ENCODE measurements at regions not wholly inside any gene's neighbourhood (a gene's known extent, or its start where the extent isn't known, plus 50 kb on each side); places are given as distances from the start of the nearest gene placed in this dataset.

DNA sequence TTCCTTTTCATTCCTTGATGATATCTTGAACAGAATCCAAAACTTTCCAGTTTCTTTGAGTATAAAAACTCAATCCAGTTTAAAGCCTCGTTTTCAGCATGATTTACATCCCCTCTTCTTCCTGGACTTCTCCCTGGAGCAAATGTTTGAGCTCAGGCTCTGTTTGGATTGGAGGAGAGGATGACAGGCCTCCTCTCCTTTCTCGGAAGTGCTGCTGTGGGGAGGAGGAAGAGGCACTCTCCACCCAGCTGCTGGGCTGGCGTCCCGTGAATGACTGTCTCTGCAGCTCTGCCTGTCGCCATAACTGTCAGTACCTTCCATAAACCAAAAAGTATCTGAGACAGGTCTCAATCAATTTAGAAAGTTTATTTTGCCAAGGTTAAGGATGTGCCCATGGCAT lies 238.2 kb upstream of the AGAP1 start:
- Histone ChIP-seq H3K27ac (ENCODE audit: insufficient read depth, low read length) (no peak overlapping the region), H3K79me2 (ENCODE audit: control insufficient read depth, insufficient read depth, low read length) (no peaks in the 10 kb centered on the region), H2AFZ (ENCODE audit: low read length) (peak overlapping the region; percentile 36), H3K36me3 (ENCODE audit: control insufficient read depth, insufficient read depth, low read length) (no peaks in the 10 kb centered on the region), H3K4me1 (ENCODE audit: control insufficient read depth, extremely low read depth, insufficient read depth, low read length) (no peaks in the 10 kb centered on the region), H4K20me1 (ENCODE audit: control insufficient read depth, extremely low read depth, insufficient read depth, low read length) (no peaks in the 10 kb centered on the region), H3K9me3 (ENCODE audit: control insufficient read depth, insufficient read depth, low read depth, low read length) (no peaks in the 10 kb centered on the region), H3K9ac (ENCODE audit: insufficient read depth, low read length) (no peak overlapping the region), H3K4me3 (replicated peaks in 1 of 4; ENCODE audit: control extremely low read depth in 1 of 4, insufficient read depth in 1 of 4, low read depth in 3 of 4, low read length in 4 of 4) (no peak overlapping the region), H3K4me2 (ENCODE audit: extremely low read depth, insufficient read depth, low read length) (no peak overlapping the region), H3K27me3 (ENCODE audit: control insufficient read depth, insufficient read depth, low read length) (no peaks in the 10 kb centered on the region)
- no peak for TF ChIP-seq EZH2 (IDR thresholded peaks at IDR 0.05; ENCODE audit: low read length, missing control alignments)
- TF ChIP-seq, protein P1, sequence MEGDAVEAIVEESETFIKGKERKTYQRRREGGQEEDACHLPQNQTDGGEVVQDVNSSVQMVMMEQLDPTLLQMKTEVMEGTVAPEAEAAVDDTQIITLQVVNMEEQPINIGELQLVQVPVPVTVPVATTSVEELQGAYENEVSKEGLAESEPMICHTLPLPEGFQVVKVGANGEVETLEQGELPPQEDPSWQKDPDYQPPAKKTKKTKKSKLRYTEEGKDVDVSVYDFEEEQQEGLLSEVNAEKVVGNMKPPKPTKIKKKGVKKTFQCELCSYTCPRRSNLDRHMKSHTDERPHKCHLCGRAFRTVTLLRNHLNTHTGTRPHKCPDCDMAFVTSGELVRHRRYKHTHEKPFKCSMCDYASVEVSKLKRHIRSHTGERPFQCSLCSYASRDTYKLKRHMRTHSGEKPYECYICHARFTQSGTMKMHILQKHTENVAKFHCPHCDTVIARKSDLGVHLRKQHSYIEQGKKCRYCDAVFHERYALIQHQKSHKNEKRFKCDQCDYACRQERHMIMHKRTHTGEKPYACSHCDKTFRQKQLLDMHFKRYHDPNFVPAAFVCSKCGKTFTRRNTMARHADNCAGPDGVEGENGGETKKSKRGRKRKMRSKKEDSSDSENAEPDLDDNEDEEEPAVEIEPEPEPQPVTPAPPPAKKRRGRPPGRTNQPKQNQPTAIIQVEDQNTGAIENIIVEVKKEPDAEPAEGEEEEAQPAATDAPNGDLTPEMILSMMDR (conservative IDR thresholded peaks at IDR 0.05 in 1 of 2, IDR thresholded peaks at IDR 0.05 in 1 of 2; ENCODE audit: low read depth in 1 of 2, low read length in 2 of 2): no peak
- DNase-seq (ENCODE audit: low read depth in 2 of 2): no peak

DNA sequence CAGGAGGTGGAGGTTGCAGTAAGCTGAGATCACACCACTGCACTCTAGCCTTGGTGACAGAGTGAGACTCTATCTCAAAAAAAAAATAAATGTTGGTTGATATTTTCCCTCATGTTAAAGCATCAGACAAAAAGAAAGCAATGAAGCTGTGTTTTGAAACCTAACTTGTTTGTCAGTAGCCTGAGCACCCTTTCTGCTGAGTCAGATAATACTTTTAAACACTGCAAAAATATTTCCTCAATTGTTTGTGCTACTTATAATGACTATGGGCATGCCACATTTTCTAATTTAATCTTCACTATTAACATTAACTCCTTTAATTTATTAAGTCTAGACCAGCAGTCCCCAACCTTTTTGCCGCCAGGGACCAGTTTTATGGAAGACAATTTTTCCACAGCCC lies 236.3 kb upstream of the AGAP1 start:
- no peaks in the 10 kb centered on the region for H3K36me3 ChIP-seq (ENCODE audit: control insufficient read depth, insufficient read depth, low read length)
- no peaks in the 10 kb centered on the region for H3K27me3 ChIP-seq (ENCODE audit: control insufficient read depth, insufficient read depth, low read length)
- no peak overlapping the region for H2AFZ ChIP-seq (ENCODE audit: low read length)
- H3K4me3 ChIP-seq (replicated peaks in 1 of 4; ENCODE audit: control extremely low read depth in 1 of 4, insufficient read depth in 1 of 4, low read depth in 3 of 4, low read length in 4 of 4): no peak overlapping the region
- H3K79me2 ChIP-seq (ENCODE audit: control insufficient read depth, insufficient read depth, low read length): no peaks in the 10 kb centered on the region
- H3K27ac ChIP-seq (ENCODE audit: insufficient read depth, low read length): no peak overlapping the region
- no peaks in the 10 kb centered on the region for H3K9me3 ChIP-seq (ENCODE audit: control insufficient read depth, insufficient read depth, low read depth, low read length)
- TF ChIP-seq EZH2 (IDR thresholded peaks at IDR 0.05; ENCODE audit: low read length, missing control alignments): no peak
- TF ChIP-seq, protein P1 (conservative IDR thresholded peaks at IDR 0.05 in 1 of 2, IDR thresholded peaks at IDR 0.05 in 1 of 2; ENCODE audit: low read depth in 1 of 2, low read length in 2 of 2): no peak
- no peak overlapping the region for H3K9ac ChIP-seq (ENCODE audit: insufficient read depth, low read length)
- no peaks in the 10 kb centered on the region for H4K20me1 ChIP-seq (ENCODE audit: control insufficient read depth, extremely low read depth, insufficient read depth, low read length)
- H3K4me2 ChIP-seq (ENCODE audit: extremely low read depth, insufficient read depth, low read length): no peak overlapping the region
- DNase-seq (ENCODE audit: low read depth in 2 of 2): no peak
- H3K4me1 ChIP-seq (ENCODE audit: control insufficient read depth, extremely low read depth, insufficient read depth, low read length): no peaks in the 10 kb centered on the region

DNA sequence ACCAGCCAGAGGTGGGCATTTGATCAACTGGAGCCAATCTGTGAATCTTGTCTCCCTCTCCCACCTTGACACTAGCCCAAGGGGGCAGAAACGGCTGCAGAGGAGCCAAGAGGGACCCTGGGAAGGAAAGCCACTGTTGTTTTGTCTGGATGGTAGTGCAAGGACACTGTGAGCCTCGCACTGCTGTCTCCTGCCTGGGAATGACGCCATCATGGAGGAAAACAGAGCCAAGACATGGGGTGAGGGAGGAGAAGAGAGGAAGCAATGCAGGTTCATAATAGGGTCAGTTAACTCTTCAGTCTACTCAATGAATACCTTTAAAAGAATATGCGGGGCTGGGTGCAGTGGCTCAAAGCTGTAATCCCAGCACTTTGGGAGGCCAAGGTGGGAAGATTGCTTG lies 231.1 kb upstream of the AGAP1 start:
- Histone ChIP-seq H3K27me3 (ENCODE audit: control insufficient read depth, insufficient read depth, low read length) (no peaks in the 10 kb centered on the region), H4K20me1 (ENCODE audit: control insufficient read depth, extremely low read depth, insufficient read depth, low read length) (no peaks in the 10 kb centered on the region), H3K4me1 (ENCODE audit: control insufficient read depth, extremely low read depth, insufficient read depth, low read length) (peaks cover 9% of the 10 kb centered on the region), H3K4me3 (replicated peaks in 1 of 4; ENCODE audit: control extremely low read depth in 1 of 4, insufficient read depth in 1 of 4, low read depth in 3 of 4, low read length in 4 of 4) (no peak overlapping the region), H3K9ac (ENCODE audit: insufficient read depth, low read length) (no peak overlapping the region), H3K27ac (ENCODE audit: insufficient read depth, low read length) (no peak overlapping the region), H2AFZ (ENCODE audit: low read length) (no peak overlapping the region), H3K4me2 (ENCODE audit: extremely low read depth, insufficient read depth, low read length) (no peak overlapping the region), H3K9me3 (ENCODE audit: control insufficient read depth, insufficient read depth, low read depth, low read length) (no peaks in the 10 kb centered on the region), H3K36me3 (ENCODE audit: control insufficient read depth, insufficient read depth, low read length) (no peaks in the 10 kb centered on the region), H3K79me2 (ENCODE audit: control insufficient read depth, insufficient read depth, low read length) (no peaks in the 10 kb centered on the region)
- DNase-seq (ENCODE audit: low read depth in 2 of 2): no peak
- TF ChIP-seq EZH2 (IDR thresholded peaks at IDR 0.05; ENCODE audit: low read length, missing control alignments): no peak
- TF ChIP-seq, protein P1 (conservative IDR thresholded peaks at IDR 0.05 in 1 of 2, IDR thresholded peaks at IDR 0.05 in 1 of 2; ENCODE audit: low read depth in 1 of 2, low read length in 2 of 2): no peak

All from fibroblast of lung (primary cell).